ENCODE measurements at regions not wholly inside any gene's neighbourhood (a gene's known extent, or its start where the extent isn't known, plus 50 kb on each side); places are given as distances from the start of the nearest gene placed in this dataset.

- H3K4me3 ChIP-seq (ENCODE audit: low read depth in 1 of 5, low read length in 5 of 5): peak overlapping the region in 4 of 5 donors; percentile 63 to 75 (median 70)
- H3K36me3 ChIP-seq (ENCODE audit: control insufficient read depth in 5 of 5, insufficient read depth in 5 of 5, low read length in 5 of 5): no peaks in the 10 kb centered on the region
- no peaks in the 10 kb centered on the region for H3K9me3 ChIP-seq (ENCODE audit: control insufficient read depth in 5 of 5, low read length in 5 of 5)
- H3K27me3 ChIP-seq (ENCODE audit: control insufficient read depth in 5 of 5, insufficient read depth in 4 of 5, low read length in 5 of 5): no peaks in the 10 kb centered on the region
- no peak overlapping the region for H3K27ac ChIP-seq (ENCODE audit: low read depth, low read length)
- H3K9ac ChIP-seq (ENCODE audit: low read length in 5 of 5): peak overlapping the region in 1 of 5 donors; percentile 68
- H3K4me1 ChIP-seq (ENCODE audit: control insufficient read depth in 5 of 5, insufficient read depth in 5 of 5, low read length in 5 of 5): peaks cover 0 to 27% (median 20%) of the 10 kb centered on the region in 5 donors
Measured at GRCh38 chr10:114766470-114766869, 55.1 kb upstream of the FHIP2A start.

- H3K4me1 ChIP-seq (ENCODE audit: control insufficient read depth in 5 of 5, insufficient read depth in 5 of 5, low read length in 5 of 5): peaks cover 0 to 25% (median 20%) of the 10 kb centered on the region in 5 donors
- H3K4me3 ChIP-seq (ENCODE audit: low read depth in 1 of 5, low read length in 5 of 5): peak overlapping the region; percentile 63 to 78 (median 72)
- H3K36me3 ChIP-seq (ENCODE audit: control insufficient read depth in 5 of 5, insufficient read depth in 5 of 5, low read length in 5 of 5): no peaks in the 10 kb centered on the region
- H3K9me3 ChIP-seq (ENCODE audit: control insufficient read depth in 5 of 5, low read length in 5 of 5): no peaks in the 10 kb centered on the region
- H3K9ac ChIP-seq (ENCODE audit: low read length in 5 of 5): peak overlapping the region in 4 of 5 donors; percentile 6 to 69 (median 53)
- peak overlapping the region; percentile 40 for H3K27ac ChIP-seq (ENCODE audit: low read depth, low read length)
- no peaks in the 10 kb centered on the region for H3K27me3 ChIP-seq (ENCODE audit: control insufficient read depth in 5 of 5, insufficient read depth in 4 of 5, low read length in 5 of 5)
Measured at GRCh38 chr10:114767101-114767985, 54.2 kb upstream of the FHIP2A start.

- Histone ChIP-seq H3K9ac (ENCODE audit: low read length in 5 of 5) (peak overlapping the region in 3 of 5 donors; percentile 40 to 69 (median 46)), H3K27ac (ENCODE audit: low read depth, low read length) (peak overlapping the region; percentile 40)
Measured at GRCh38 chr10:114767986-114768821, 53.4 kb upstream of the FHIP2A start.

GRCh38 chr10:114770009-114770408 is 51.6 kb upstream of the FHIP2A start:
- Histone ChIP-seq H3K27ac (ENCODE audit: low read depth, low read length) (no peak overlapping the region), H3K27me3 (ENCODE audit: control insufficient read depth in 5 of 5, insufficient read depth in 4 of 5, low read length in 5 of 5) (no peaks in the 10 kb centered on the region), H3K36me3 (ENCODE audit: control insufficient read depth in 5 of 5, insufficient read depth in 5 of 5, low read length in 5 of 5) (no peaks in the 10 kb centered on the region), H3K9me3 (ENCODE audit: control insufficient read depth in 5 of 5, low read length in 5 of 5) (no peaks in the 10 kb centered on the region), H3K9ac (ENCODE audit: low read length in 5 of 5) (no peak overlapping the region), H3K4me3 (ENCODE audit: low read depth in 1 of 5, low read length in 5 of 5) (no peak overlapping the region), H3K4me1 (ENCODE audit: control insufficient read depth in 5 of 5, insufficient read depth in 5 of 5, low read length in 5 of 5) (peaks cover 0 to 21% (median 21%) of the 10 kb centered on the region in 5 donors)

More at GRCh38 chr10:114767986-114768821, 53.4 kb upstream of the FHIP2A start:
- Histone ChIP-seq H3K36me3 (ENCODE audit: control insufficient read depth in 5 of 5, insufficient read depth in 5 of 5, low read length in 5 of 5) (no peaks in the 10 kb centered on the region), H3K9me3 (ENCODE audit: control insufficient read depth in 5 of 5, low read length in 5 of 5) (no peaks in the 10 kb centered on the region), H3K4me1 (ENCODE audit: control insufficient read depth in 5 of 5, insufficient read depth in 5 of 5, low read length in 5 of 5) (peaks cover 0 to 25% (median 20%) of the 10 kb centered on the region in 5 donors), H3K27me3 (ENCODE audit: control insufficient read depth in 5 of 5, insufficient read depth in 4 of 5, low read length in 5 of 5) (no peaks in the 10 kb centered on the region), H3K4me3 (ENCODE audit: low read depth in 1 of 5, low read length in 5 of 5) (peak overlapping the region; percentile 56 to 78 (median 72))

- Histone ChIP-seq H3K9me3 (ENCODE audit: control insufficient read depth in 5 of 5, low read length in 5 of 5) (no peaks in the 10 kb centered on the region), H3K9ac (ENCODE audit: low read length in 5 of 5) (no peak overlapping the region), H3K27me3 (ENCODE audit: control insufficient read depth in 5 of 5, insufficient read depth in 4 of 5, low read length in 5 of 5) (no peaks in the 10 kb centered on the region), H3K27ac (ENCODE audit: low read depth, low read length) (no peak overlapping the region), H3K4me3 (ENCODE audit: low read depth in 1 of 5, low read length in 5 of 5) (no peak overlapping the region), H3K36me3 (ENCODE audit: control insufficient read depth in 5 of 5, insufficient read depth in 5 of 5, low read length in 5 of 5) (no peaks in the 10 kb centered on the region), H3K4me1 (ENCODE audit: control insufficient read depth in 5 of 5, insufficient read depth in 5 of 5, low read length in 5 of 5) (peaks cover 0 to 21% (median 20%) of the 10 kb centered on the region in 5 donors)
Measured at GRCh38 chr10:114771157-114771556, 50.4 kb upstream of the FHIP2A start.

- Histone ChIP-seq H3K27me3 (ENCODE audit: control insufficient read depth in 5 of 5, insufficient read depth in 4 of 5, low read length in 5 of 5) (no peaks in the 10 kb centered on the region), H3K36me3 (ENCODE audit: control insufficient read depth in 5 of 5, insufficient read depth in 5 of 5, low read length in 5 of 5) (no peaks in the 10 kb centered on the region), H3K9ac (ENCODE audit: low read length in 5 of 5) (no peak overlapping the region), H3K4me1 (ENCODE audit: control insufficient read depth in 5 of 5, insufficient read depth in 5 of 5, low read length in 5 of 5) (peaks cover 0 to 19% (median 14%) of the 10 kb centered on the region in 5 donors), H3K27ac (ENCODE audit: low read depth, low read length) (no peak overlapping the region), H3K9me3 (ENCODE audit: control insufficient read depth in 5 of 5, low read length in 5 of 5) (no peaks in the 10 kb centered on the region), H3K4me3 (ENCODE audit: low read depth in 1 of 5, low read length in 5 of 5) (no peak overlapping the region)
Measured at GRCh38 chr10:114771749-114772148, 49.8 kb upstream of the FHIP2A start.

All from subcutaneous abdominal adipose tissue (tissue), 5 donors.